GM19023 (cell line): ENCODE measurements at regions not wholly inside any gene's neighbourhood (a gene's known extent, or its start where the extent isn't known, plus 50 kb on each side); places are given as distances from the start of the nearest gene placed in this dataset.

ENCODE experiments used
- ATAC-seq: cut with Tn5 transposase; IDR thresholded peaks from one replicate; pipeline ENCODE4 v1.9.1; 2021; ENCODE audit warnings: mild to moderate bottlenecking, moderate library complexity; ENCODE audit not compliant: unreplicated experiment

DNA sequence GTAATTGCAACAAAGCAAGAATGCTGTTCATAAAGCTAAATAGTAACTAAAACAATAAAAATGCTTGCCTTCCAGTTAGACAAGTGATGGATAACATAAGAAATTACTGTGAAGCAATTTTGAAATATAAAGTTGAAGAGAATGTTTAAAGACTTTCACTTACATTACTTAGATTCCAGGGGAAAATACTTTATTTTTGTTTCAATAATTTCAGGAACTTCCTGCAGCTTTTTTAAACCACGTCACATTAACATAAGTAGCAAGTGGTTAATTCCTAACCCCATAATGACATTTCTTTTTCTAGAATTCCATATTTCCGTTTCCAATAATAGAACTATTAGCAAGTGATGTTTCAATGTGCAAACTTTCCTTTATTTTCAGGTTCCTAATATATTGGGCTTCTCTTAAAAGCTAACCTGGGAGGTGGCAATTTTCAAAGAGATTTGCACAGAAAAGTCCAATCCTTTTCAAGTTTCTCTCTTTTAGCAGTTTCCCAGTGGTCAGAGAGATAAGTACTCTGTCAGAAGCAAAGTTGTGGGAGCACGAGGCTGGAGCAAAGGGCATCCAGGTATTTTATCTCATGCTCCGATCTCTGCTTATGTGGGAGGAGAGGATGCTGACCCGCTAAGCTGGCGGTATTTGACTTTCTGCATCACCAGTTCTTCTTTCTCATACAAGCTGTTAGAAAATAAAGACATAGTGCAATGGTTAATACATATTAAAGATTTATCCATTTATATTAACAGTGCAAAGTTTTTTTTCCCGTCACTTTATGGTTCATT is 1025.3 kb downstream of the EFNB2 start:
- no peak for ATAC-seq

DNA sequence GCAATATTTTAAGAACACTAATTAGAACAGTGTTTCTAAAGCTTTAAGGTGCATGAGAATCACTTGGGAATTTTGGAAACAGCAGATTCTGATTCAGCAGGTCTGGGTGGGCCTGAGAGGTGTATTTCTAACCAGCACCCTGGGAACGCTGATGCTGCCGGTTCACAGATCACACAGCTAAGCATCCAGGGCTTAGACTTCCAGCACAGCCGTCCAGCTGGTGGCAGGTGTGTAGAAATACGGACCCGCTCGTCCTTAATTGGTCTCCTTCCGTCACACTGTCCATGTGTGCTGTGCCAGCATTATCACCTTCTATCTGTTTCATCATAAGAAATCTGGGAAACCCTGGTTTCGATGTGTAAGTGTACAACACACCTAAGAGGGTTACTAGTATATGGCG is 1029.0 kb downstream of the EFNB2 start:
- ATAC-seq = no peak

- no peak for ATAC-seq
These were observed 1033.3 kb downstream of the EFNB2 start for GRCh38 chr13:105502193-105502592.

DNA sequence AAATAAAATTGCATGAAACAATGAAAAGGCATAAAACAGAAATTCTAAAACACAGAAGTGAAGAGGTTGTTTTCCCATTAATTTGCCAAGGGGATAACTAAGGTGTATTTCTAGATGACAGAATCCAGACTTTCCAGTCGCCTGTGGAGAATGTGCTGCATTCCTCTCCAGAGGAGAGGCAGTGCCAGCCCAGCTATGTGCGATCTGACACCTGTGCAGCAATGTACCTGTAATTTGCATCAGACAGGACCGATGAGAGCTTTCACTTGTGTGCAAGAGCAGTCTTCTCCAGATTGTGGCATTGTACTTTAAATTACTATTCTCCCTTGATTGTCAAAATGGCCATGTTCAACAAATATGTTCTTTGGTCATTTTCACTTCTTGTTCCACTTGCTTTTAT is 1037.9 kb downstream of the EFNB2 start:
- ATAC-seq = no peak

DNA sequence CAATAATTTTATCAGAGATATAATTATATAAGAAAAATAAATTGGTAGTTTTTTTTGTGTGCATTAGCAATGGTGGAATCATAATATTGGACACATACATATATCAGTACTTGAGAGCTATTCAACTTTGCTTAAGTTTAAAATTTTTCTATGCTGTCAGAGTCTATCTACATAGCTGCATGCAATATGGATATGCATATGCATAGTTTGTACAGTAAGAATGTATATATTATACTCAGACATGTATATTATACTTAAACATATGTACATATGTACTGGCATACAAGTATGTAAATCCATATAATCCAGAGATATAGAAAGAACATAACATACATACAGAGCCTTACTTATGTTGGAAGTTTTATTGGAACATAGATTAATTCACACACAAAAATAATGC is 1043.2 kb downstream of the EFNB2 start:
- ATAC-seq = no peak

GRCh38 chr13:105491345-105491744 is 1044.1 kb downstream of the EFNB2 start:
- no peak for ATAC-seq

DNA sequence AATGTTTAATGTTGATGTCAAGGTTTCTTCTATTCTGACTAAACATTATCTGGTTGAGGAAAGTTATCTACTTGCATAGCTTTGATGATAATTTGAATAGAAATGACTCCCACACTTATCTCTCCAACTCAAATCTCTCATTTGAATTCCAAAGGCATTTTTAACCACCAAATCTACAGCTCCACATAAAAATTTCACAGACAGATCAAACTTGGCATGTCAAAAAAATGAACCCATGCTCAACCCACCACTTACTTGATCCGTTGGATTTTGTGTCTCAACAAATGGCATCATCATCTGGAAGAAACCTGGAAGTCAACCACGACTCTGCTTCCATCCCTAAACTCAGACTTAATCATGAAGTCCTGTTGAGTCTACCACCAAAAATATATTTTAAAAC is 1050.4 kb downstream of the EFNB2 start:
- no peak for ATAC-seq

DNA sequence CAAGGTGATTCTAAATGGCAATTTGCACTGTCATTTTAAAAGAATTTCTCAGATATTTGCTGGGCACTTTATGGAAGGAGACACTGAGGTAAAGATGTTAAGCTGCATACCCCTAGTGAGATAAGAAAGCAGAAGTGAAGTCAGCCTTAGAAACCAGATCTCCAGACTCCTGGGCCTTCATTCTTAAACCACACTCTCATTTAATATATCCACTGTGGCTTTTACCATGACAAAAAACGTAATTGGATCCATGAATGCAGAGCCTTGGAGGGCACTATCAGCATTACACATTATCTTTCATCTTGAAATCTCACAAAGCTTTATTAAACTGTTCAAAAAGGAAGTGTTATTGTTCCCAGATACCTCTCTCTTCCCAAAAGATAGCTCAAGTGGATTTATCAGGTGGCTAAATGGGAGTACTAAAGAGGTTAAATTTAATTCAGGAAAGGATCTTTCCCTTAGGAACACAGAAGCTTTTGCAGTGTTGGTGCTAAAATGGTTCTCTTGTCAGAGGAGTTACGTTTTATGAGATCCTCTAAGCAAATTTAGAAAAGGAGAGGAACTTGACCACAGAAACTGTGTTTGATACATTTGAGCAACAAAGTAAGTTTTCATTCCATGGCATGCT is 1060.4 kb downstream of the EFNB2 start:
- ATAC-seq = no peak

- ATAC-seq = no peak
These were observed 1063.8 kb downstream of the EFNB2 start for GRCh38 chr13:105471673-105472072.

- ATAC-seq = no peak
These were observed 1069.1 kb downstream of the EFNB2 start for GRCh38 chr13:105466376-105466775.

- ATAC-seq = no peak
These were observed 1069.7 kb downstream of the EFNB2 start, which contains the start of gene DAOA for GRCh38 chr13:105465745-105466144. TSS of gene DAOA (plus strand) at chr13:105466045.

DNA sequence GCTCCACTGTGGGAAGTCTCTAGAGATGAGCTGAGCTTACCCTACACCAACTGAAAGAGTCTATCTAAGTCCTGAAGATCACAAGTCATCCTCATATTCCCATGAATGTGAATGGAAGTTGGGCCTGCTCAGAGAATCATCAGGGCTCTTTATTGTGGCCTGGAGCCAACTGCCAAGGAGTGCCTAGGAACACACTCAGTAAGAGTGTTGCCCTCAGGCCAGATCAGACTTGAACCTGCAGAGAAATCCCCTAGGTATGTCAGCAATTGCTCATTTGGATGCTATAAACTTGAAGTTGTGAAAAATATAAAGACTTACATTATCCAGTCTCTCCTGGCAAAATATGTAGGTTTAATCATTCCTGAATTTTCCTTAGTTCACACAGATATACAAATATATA is 1070.2 kb downstream of the EFNB2 start:
- ATAC-seq = no peak

- ATAC-seq = no peak
These were observed 1071.2 kb downstream of the EFNB2 start for GRCh38 chr13:105464249-105464648.

GRCh38 chr13:105463011-105463501 is 1072.4 kb downstream of the EFNB2 start:
- ATAC-seq = no peak

DNA sequence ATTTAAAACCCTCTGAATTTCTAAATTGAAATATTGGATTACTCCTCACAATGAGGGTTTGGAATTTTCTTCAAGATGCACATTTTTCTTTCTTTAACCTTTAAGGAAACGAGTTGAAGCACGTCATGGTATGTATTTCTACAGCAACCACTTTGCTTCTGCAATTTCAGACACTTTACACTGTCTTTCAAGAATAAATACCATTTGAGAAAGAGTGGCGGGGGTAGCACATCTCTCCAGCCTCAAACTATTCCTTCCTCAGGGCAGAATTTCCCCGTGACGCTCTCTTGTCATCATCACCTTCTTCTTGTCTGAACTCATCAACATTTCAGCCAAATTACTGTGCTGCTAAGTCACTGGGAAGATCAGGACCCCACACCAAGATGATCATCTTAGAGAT is 1073.4 kb downstream of the EFNB2 start:
- ATAC-seq = no peak

GRCh38 chr13:105452895-105453294 is 1082.6 kb downstream of the EFNB2 start:
- ATAC-seq = no peak

GRCh38 chr13:105450784-105451183 is 1084.7 kb downstream of the EFNB2 start:
- ATAC-seq = no peak

DNA sequence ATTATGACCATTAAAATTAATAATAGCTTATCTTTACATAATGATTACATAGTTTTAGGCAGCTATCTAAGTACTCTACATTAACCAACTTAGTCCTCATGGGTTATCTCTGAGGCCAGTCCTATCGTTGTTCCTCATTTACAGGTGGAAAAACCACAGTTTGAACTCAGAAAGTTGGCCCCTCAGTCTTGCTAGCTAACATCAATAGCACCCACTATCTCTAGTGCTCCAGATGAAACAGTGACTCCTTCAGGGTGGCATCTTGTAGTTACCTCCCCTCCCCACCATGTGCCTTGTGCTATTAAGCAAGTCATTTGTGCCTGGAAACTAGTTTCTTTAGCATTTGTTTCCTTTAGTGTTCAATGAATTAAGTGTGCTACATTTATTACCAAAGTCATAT is 1086.7 kb downstream of the EFNB2 start:
- ATAC-seq = no peak

- no peak for ATAC-seq
These were observed 1089.3 kb downstream of the EFNB2 start for GRCh38 chr13:105446197-105446596.

DNA sequence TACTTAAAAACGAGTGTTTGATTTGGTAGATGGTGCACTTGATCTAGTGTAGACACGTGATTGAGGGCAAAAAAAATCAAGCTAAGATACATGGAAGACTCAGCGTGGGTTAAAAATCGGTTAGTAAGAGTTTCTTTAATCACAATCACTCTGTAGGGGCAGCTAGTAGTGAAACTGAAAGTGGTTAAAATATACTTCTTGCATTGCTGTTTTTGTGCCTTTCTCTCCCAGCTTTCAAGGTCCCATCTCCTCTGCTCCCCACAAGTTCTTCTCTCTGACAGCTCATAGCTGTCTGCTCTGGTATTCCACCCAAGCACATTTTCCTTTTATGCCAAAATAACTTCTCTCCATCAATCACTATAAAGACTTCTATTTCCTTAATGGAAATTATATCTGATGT is 1089.7 kb downstream of the EFNB2 start:
- no peak for ATAC-seq

GRCh38 chr13:105442949-105443699 is 1092.3 kb downstream of the EFNB2 start:
- ATAC-seq = no peak

DNA sequence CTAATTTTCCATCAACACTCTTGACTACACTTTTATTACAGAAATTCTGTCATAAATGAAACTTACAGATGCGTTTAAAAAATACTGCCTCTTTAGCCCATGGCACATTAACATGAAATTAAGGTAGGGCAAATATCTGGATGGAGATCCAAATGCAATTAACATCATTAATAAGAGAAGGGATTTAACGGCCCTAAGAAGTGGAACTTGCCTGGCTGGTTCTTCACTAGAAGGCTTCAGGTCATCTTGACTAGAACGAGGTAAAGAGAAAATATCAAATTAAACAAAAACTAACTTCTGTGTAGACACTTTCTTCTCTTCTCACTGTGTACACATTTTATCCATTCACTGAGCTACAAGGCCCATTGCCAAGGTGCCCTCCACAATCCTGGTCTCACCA is 1093.4 kb downstream of the EFNB2 start:
- no peak for ATAC-seq
